ENCODE measurements at regions not wholly inside any gene's neighbourhood (a gene's known extent, or its start where the extent isn't known, plus 50 kb on each side); places are given as distances from the start of the nearest gene placed in this dataset.

GRCh38 chr6:92708270-92708669, 711.1 kb downstream of the EPHA7 start:
- no peak overlapping the region for H3K4me3 ChIP-seq (ENCODE audit: low read depth, low read length)
- no peak for DNase-seq (ENCODE audit: low read depth)
- TF ChIP-seq CTCF (conservative IDR thresholded peaks at IDR 0.05; ENCODE audit: low read depth, low read length): no peak

GRCh38 chr6:92706976-92707375, 712.4 kb downstream of the EPHA7 start:
- TF ChIP-seq CTCF (conservative IDR thresholded peaks at IDR 0.05; ENCODE audit: low read depth, low read length): no peak
- H3K4me3 ChIP-seq (ENCODE audit: low read depth, low read length): no peak overlapping the region
- DNase-seq (ENCODE audit: low read depth): peak; percentile 53

- TF ChIP-seq CTCF (conservative IDR thresholded peaks at IDR 0.05; ENCODE audit: low read depth, low read length): no peak
- DNase-seq (ENCODE audit: low read depth): no peak
- no peak overlapping the region for H3K4me3 ChIP-seq (ENCODE audit: low read depth, low read length)
Observed at GRCh38 chr6:92701425-92702096, 717.8 kb downstream of the EPHA7 start.

- no peak for DNase-seq (ENCODE audit: low read depth)
- no peak for TF ChIP-seq CTCF (conservative IDR thresholded peaks at IDR 0.05; ENCODE audit: low read depth, low read length)
- H3K4me3 ChIP-seq (ENCODE audit: low read depth, low read length): no peak overlapping the region
Observed at GRCh38 chr6:92700411-92700810, 718.9 kb downstream of the EPHA7 start.

GRCh38 chr6:92690997-92691599, 728.3 kb downstream of the EPHA7 start:
- no peak for TF ChIP-seq CTCF (conservative IDR thresholded peaks at IDR 0.05; ENCODE audit: low read depth, low read length)
- no peak for DNase-seq (ENCODE audit: low read depth)
- no peak overlapping the region for H3K4me3 ChIP-seq (ENCODE audit: low read depth, low read length)

GRCh38 chr6:92688342-92688741, 731.0 kb downstream of the EPHA7 start:
- no peak overlapping the region for H3K4me3 ChIP-seq (ENCODE audit: low read depth, low read length)
- no peak for TF ChIP-seq CTCF (conservative IDR thresholded peaks at IDR 0.05; ENCODE audit: low read depth, low read length)
- DNase-seq (ENCODE audit: low read depth): no peak

- no peak for DNase-seq (ENCODE audit: low read depth)
Observed at GRCh38 chr6:92687278-92687677, 732.1 kb downstream of the EPHA7 start.

More at GRCh38 chr6:92687278-92687677, 732.1 kb downstream of the EPHA7 start:
- TF ChIP-seq CTCF (conservative IDR thresholded peaks at IDR 0.05; ENCODE audit: low read depth, low read length): no peak
- H3K4me3 ChIP-seq (ENCODE audit: low read depth, low read length): no peak overlapping the region

Data from epithelial cell of proximal tubule (primary cell).